Endothelial cell of umbilical vein (primary cell): ENCODE measurements at regions not wholly inside any gene's neighbourhood (a gene's known extent, or its start where the extent isn't known, plus 50 kb on each side); places are given as distances from the start of the nearest gene placed in this dataset.

Experiments used
- EZH2 ChIP-seq: IDR thresholded peaks from 2 replicates; pipeline ENCODE4 v1.6.1; 2012; ENCODE audit warnings: borderline replicate concordance, low read depth, mild to moderate bottlenecking, moderate library complexity, low read length, inconsistent platforms; ENCODE audit not compliant: severe bottlenecking
- MYC ChIP-seq: IDR thresholded peaks from one replicate; pipeline ENCODE4 v1.6.1; 2011; ENCODE audit warnings: mild to moderate bottlenecking, low read depth, low read length
- POLR2A ChIP-seq: IDR thresholded peaks from 2 replicates; pipeline ENCODE4 v1.6.1; 2012; ENCODE audit warnings: low read depth, mild to moderate bottlenecking, control low read depth, low read length
- POLR2AphosphoS5 ChIP-seq: IDR thresholded peaks from 2 replicates; pipeline ENCODE4 v1.6.1; 2012; ENCODE audit warnings: low read depth, mild to moderate bottlenecking, control low read depth, low read length, moderate library complexity; ENCODE audit not compliant: insufficient read depth
- TF ChIP-seq, protein P1 (sequence below): IDR thresholded peaks from 2 replicates; pipeline ENCODE4 v1.6.1; 2011; ENCODE audit not compliant: insufficient read depth, insufficient read length
- TF ChIP-seq, protein P2 (sequence below), 2 donors: IDR thresholded peaks; 1 replicate in 1 of 2; 2 replicates in 1 of 2; pipeline ENCODE4 v1.5.1; 2011; ENCODE audit warnings: low read length in 2 of 2, mild to moderate bottlenecking in 2 of 2, moderate library complexity in 2 of 2, control low read depth in 1 of 2, inconsistent platforms in 1 of 2, low read depth in 1 of 2; ENCODE audit not compliant: insufficient read depth in 1 of 2; ENCODE audit errors: extremely low read depth in 1 of 2

DNA sequence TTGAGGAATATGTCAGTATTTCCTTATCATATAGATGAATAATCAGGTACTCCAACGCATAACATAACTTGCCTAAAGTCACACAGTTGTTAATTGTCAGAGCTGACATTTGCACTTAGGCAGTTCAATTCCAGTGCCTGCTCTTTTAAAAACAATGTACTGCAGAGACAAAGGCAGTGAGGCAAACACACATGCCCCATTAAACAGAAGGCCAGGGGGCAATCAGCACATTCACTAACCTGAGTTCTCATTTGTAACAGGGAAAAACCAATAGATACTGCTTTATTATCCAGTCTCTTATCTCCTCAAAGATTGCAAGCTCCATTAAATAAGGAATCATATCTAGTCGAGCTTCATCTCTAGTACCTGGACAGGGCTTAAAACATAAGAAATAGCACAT is 1017.4 kb downstream of the SQOR start:
- TF ChIP-seq POLR2A (no peak), POLR2AphosphoS5 (no peak), EZH2 (no peak), MYC (no peak)
- TF ChIP-seq, protein P1, sequence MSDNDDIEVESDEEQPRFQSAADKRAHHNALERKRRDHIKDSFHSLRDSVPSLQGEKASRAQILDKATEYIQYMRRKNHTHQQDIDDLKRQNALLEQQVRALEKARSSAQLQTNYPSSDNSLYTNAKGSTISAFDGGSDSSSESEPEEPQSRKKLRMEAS = no peak
- TF ChIP-seq, protein P2, sequence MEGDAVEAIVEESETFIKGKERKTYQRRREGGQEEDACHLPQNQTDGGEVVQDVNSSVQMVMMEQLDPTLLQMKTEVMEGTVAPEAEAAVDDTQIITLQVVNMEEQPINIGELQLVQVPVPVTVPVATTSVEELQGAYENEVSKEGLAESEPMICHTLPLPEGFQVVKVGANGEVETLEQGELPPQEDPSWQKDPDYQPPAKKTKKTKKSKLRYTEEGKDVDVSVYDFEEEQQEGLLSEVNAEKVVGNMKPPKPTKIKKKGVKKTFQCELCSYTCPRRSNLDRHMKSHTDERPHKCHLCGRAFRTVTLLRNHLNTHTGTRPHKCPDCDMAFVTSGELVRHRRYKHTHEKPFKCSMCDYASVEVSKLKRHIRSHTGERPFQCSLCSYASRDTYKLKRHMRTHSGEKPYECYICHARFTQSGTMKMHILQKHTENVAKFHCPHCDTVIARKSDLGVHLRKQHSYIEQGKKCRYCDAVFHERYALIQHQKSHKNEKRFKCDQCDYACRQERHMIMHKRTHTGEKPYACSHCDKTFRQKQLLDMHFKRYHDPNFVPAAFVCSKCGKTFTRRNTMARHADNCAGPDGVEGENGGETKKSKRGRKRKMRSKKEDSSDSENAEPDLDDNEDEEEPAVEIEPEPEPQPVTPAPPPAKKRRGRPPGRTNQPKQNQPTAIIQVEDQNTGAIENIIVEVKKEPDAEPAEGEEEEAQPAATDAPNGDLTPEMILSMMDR (IDR thresholded peaks at IDR 0.05; ENCODE audit: extremely low read depth in 1 of 2, insufficient read depth in 1 of 2, low read depth in 1 of 2, low read length in 2 of 2) = no peak
